SK-N-MC (cell line): ENCODE measurements at regions not wholly inside any gene's neighbourhood (a gene's known extent, or its start where the extent isn't known, plus 50 kb on each side); places are given as distances from the start of the nearest gene placed in this dataset.

Experiments used
- FOXP2 ChIP-seq: optimal IDR thresholded peaks from 2 replicates; pipeline ENCODE3; 2011; ENCODE audit warnings: mild to moderate bottlenecking, moderate library complexity; ENCODE audit not compliant: insufficient read depth; ENCODE audit errors: extremely low read length, control extremely low read depth
- POLR2AphosphoS5 ChIP-seq: IDR thresholded peaks from 2 replicates; pipeline ENCODE4 v1.6.1; 2012; ENCODE audit warnings: mild to moderate bottlenecking, low read depth, low read length, borderline replicate concordance

DNA sequence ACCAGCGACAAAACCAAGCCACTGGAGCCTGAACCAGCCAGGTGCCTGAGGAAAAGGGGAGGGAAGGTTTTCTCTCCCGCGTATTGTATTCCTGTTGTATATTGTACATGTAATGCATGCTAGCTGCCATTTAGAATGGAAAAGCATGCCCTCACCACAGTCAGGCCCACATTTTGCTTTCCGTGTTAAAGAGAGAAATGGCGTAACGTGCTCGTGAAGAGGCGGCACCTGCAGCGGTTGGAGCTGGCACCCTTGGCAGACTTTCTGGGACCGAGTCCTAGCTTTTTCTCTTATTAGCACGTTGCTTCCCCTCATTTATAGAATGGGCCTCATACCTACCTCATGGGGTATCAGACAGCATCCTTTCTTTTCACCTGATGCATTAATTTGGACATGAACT lies 135.3 kb upstream of the IRF2BP2 start:
- TF ChIP-seq POLR2AphosphoS5 (no peak), FOXP2 (no peak)
